ENCODE measurements at regions not wholly inside any gene's neighbourhood (a gene's known extent, or its start where the extent isn't known, plus 50 kb on each side); places are given as distances from the start of the nearest gene placed in this dataset.

- TF ChIP-seq CTCF (IDR thresholded peaks at IDR 0.05) (no peak), EP300 (IDR thresholded peaks at IDR 0.05) (no peak), POLR2A (IDR thresholded peaks at IDR 0.05) (no peak), POLR2AphosphoS5 (IDR thresholded peaks at IDR 0.05) (no peak)
Observed at GRCh38 chr12:30525171-30525570, 170.5 kb downstream of the IPO8 start.

All from sigmoid colon (tissue), 4 donors.